ENCODE measurements at regions not wholly inside any gene's neighbourhood (a gene's known extent, or its start where the extent isn't known, plus 50 kb on each side); places are given as distances from the start of the nearest gene placed in this dataset.

DNA sequence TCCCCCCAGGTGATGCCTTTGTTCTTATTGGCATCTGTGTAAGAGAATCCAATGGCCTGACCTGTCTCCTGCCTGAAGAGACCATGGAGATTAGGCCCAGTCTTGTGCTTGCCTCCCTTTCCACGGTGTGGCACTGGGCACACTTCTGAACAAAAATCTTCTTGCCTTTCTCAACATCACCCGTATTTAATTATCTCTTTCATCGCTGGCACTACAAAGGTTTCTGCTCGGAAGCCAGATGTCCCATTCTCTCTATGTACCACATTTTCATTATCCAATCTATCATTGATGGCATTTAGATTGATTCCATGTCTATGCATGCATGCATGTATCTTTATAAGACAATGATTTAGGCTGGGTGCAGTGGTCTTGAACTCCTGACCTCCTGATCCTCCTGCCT, 74.3 kb downstream of the SLC25A15 start:
- H3K27me3 Mint-ChIP-seq: no peaks in the 10 kb centered on the region

DNA sequence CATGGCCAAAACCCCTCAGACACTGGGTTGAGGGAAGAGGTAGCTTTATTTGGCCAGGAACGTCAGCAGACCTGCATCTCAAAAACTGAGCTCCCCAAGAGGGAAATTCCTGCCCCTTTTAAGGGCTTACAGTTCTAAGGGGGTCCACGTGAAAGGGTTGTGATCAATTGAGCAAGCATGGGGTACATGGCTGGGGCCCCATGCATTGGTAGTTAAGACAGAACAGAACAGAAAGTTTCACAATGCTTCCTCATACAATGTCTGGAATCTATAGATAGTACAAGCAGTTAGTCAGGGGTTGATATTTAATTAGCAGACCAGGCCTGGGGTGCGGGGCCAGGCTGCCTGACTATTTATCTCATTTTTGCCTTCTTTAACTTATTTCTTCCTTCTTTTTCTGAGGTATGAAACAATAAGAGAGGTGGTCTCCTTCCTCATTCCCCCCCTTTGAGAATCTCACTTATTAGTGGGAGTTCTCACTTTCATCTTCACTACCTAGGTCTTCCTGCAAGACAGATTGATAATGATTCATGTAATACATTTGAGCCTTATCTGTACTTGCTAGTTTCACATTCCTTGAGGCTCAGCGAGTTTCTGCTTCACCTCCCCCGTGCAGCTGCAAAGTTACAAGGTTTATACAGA, 84.8 kb downstream of the SLC25A15 start:
- DNase-seq (ENCODE audit: extremely low spot score, unreplicated experiment): no peak
- peaks cover 11% of the 10 kb centered on the region for H3K9me3 Mint-ChIP-seq
- H3K27ac Mint-ChIP-seq: peak overlapping the region; percentile 51
- TF ChIP-seq, protein P1, sequence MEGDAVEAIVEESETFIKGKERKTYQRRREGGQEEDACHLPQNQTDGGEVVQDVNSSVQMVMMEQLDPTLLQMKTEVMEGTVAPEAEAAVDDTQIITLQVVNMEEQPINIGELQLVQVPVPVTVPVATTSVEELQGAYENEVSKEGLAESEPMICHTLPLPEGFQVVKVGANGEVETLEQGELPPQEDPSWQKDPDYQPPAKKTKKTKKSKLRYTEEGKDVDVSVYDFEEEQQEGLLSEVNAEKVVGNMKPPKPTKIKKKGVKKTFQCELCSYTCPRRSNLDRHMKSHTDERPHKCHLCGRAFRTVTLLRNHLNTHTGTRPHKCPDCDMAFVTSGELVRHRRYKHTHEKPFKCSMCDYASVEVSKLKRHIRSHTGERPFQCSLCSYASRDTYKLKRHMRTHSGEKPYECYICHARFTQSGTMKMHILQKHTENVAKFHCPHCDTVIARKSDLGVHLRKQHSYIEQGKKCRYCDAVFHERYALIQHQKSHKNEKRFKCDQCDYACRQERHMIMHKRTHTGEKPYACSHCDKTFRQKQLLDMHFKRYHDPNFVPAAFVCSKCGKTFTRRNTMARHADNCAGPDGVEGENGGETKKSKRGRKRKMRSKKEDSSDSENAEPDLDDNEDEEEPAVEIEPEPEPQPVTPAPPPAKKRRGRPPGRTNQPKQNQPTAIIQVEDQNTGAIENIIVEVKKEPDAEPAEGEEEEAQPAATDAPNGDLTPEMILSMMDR (conservative IDR thresholded peaks at IDR 0.05): no peak
- H3K4me3 Mint-ChIP-seq: no peak overlapping the region
- H3K27me3 Mint-ChIP-seq: no peaks in the 10 kb centered on the region
- peaks cover 44% of the 10 kb centered on the region for H3K36me3 Mint-ChIP-seq
- H3K4me1 Mint-ChIP-seq (ENCODE audit: unreplicated experiment): no peaks in the 10 kb centered on the region

More for the DNA sequence above, 74.3 kb downstream of the SLC25A15 start:
- H3K36me3 Mint-ChIP-seq: no peaks in the 10 kb centered on the region
- peaks cover 5% of the 10 kb centered on the region for H3K9me3 Mint-ChIP-seq
- TF ChIP-seq, protein P1 (conservative IDR thresholded peaks at IDR 0.05): no peak
- no peak overlapping the region for H3K27ac Mint-ChIP-seq
- DNase-seq (ENCODE audit: extremely low spot score, unreplicated experiment): no peak
- no peak overlapping the region for H3K4me3 Mint-ChIP-seq
- H3K4me1 Mint-ChIP-seq (ENCODE audit: unreplicated experiment): no peaks in the 10 kb centered on the region

DNA sequence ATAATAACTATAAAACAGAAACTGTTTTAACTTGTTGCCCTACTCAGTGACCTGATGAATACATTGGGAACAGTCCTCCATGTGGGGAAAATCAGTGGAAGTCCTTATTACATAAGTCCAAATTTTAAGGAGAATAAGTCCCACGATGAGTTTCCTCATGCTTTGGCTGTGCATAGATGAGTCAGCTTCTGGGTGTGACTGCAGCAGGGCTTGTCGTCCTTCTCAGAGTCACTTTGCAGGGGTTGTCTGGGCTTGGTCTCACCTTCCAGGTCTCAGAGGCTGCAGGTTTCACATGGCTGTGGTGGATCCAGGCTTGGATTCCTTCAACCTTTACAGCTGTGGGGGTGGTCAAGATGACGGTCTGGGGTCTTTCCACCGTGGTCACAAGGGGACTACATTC, 85.6 kb downstream of the SLC25A15 start:
- Mint-ChIP-seq H3K36me3 (peaks cover 47% of the 10 kb centered on the region), H3K4me1 (ENCODE audit: unreplicated experiment) (no peaks in the 10 kb centered on the region), H3K27ac (peak overlapping the region; percentile 51), H3K27me3 (no peaks in the 10 kb centered on the region), H3K9me3 (peaks cover 15% of the 10 kb centered on the region), H3K4me3 (no peak overlapping the region)
- TF ChIP-seq, protein P1 (conservative IDR thresholded peaks at IDR 0.05): no peak
- no peak for DNase-seq (ENCODE audit: extremely low spot score, unreplicated experiment)

DNA sequence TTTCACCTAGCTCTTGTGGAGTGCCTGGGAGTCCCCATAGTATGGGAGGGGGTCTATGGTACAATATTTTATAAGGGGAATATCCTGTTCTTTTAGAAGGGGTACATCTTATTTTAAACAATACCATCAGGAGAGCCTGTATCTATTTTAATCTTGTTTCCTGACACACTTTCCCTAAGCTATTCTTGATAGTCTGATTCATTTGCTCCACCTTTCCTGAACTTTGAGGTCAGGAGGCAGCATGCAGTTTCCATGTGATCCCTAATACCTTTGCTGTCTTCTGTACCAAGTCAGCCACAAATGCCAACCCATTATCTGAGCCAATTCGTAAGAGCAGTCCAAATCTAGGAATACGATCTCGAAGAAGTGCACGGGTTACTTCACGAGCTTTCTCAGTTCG, 86.2 kb downstream of the SLC25A15 start:
- no peaks in the 10 kb centered on the region for H3K27me3 Mint-ChIP-seq
- H3K4me3 Mint-ChIP-seq: no peak overlapping the region
- no peaks in the 10 kb centered on the region for H3K4me1 Mint-ChIP-seq (ENCODE audit: unreplicated experiment)
- peaks cover 49% of the 10 kb centered on the region for H3K36me3 Mint-ChIP-seq
- TF ChIP-seq, protein P1 (conservative IDR thresholded peaks at IDR 0.05): no peak
- H3K9me3 Mint-ChIP-seq: peaks cover 20% of the 10 kb centered on the region
- no peak for DNase-seq (ENCODE audit: extremely low spot score, unreplicated experiment)
- H3K27ac Mint-ChIP-seq: no peak overlapping the region

DNA sequence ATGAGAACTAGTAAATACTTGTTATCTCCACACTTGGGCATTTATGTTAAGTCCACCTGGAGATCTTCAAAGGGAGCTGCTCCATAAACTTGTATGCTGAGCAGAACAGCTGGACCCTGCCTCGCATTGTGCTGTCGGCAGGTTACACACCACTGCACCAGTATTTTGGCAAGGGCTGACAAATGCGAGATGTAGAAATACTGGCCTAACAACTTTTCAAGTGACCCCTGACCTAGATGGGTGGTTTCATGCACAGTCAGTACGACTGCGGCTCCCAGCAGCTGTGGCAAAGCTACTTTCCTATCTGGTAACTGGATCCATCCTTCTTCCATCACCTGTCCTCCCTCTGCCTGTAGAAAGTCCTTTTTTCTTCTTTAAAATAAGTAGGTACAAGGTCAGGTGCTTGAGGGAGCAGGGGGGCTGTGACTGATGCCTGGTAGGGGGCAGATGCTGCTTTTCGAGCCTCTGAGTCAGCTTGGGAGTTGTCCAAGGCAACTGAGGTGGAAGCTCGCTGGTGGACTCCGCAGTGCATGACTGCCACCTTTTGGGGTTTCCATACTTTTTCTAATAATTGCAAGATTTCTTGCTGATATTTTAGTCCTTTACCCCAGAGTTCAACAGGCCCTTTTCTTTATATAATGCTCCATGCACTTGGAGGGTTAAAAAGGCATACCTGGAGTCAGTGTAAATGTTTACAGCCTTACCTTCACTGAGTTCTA, 86.8 kb downstream of the SLC25A15 start:
- no peak overlapping the region for H3K27ac Mint-ChIP-seq
- no peak overlapping the region for H3K4me3 Mint-ChIP-seq
- H3K9me3 Mint-ChIP-seq: peaks cover 22% of the 10 kb centered on the region
- H3K36me3 Mint-ChIP-seq: peaks cover 46% of the 10 kb centered on the region
- TF ChIP-seq, protein P1 (conservative IDR thresholded peaks at IDR 0.05): no peak
- H3K27me3 Mint-ChIP-seq: no peaks in the 10 kb centered on the region
- no peaks in the 10 kb centered on the region for H3K4me1 Mint-ChIP-seq (ENCODE audit: unreplicated experiment)
- no peak for DNase-seq (ENCODE audit: extremely low spot score, unreplicated experiment)
